Skeletal muscle satellite cell (primary cell): ENCODE measurements at regions not wholly inside any gene's neighbourhood (a gene's known extent, or its start where the extent isn't known, plus 50 kb on each side); places are given as distances from the start of the nearest gene placed in this dataset.

ENCODE experiments used
- H3K27me3 ChIP-seq: 2 replicates; pipeline ENCODE4 v1.7.0; 2013; ENCODE audit warnings: low read length; ENCODE audit not compliant: control insufficient read depth, insufficient read depth
- H3K36me3 ChIP-seq: 2 replicates; pipeline ENCODE4 v1.7.0; 2013; ENCODE audit warnings: mild to moderate bottlenecking, control low read depth, low read length; ENCODE audit not compliant: insufficient read depth
- H3K4me1 ChIP-seq: 2 replicates; pipeline ENCODE4 v1.7.0; 2013; ENCODE audit warnings: low read length; ENCODE audit not compliant: control insufficient read depth, insufficient read depth
- H3K4me2 ChIP-seq: 2 replicates; pipeline ENCODE4 v1.7.0; 2013; ENCODE audit warnings: mild to moderate bottlenecking, low read length
- H3K4me3 ChIP-seq: 2 replicates; pipeline ENCODE4 v1.7.0; 2013; ENCODE audit warnings: low read length
- H3K9ac ChIP-seq: 2 replicates; pipeline ENCODE4 v1.7.0; 2013; ENCODE audit warnings: mild to moderate bottlenecking, low read depth, low read length, moderate library complexity
- H3K9me3 ChIP-seq: replicated peaks from 2 replicates; pipeline ENCODE4 v1.7.0; 2013; ENCODE audit warnings: mild to moderate bottlenecking, control low read depth, low read length

DNA sequence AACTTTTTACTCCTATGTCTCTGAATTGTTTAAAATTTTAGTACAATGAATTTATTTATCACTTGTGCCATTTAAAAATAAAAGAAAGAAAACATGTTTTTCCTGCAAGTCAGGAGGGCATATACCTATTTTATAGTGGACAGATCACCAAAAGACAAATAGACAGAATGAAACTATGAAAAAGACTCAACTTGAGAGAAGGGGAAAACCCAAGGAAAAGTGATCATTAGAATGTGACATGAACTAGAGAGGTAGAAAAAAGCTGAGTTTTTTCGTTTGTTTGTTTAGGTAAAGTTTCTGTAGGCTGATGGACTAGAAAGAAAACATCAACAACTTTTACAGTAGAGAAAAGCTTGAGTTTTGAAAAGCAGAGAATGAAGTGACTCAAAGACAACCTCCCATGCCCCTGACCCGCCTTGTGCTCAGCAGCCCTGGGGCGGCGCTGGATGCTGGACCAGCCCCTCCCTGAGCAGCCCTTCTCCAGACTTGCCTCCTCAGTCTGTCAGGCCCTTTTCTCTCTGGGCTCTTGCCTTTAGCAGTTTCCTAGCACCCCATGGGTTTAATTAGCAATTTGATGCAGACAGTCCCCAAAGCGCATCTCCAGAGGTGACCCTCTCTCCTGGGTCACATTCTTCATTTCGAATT lies 95.1 kb upstream of the ARID2 start:
- H3K4me3 ChIP-seq, result no peak overlapping the region
- no peak overlapping the region for H3K9ac ChIP-seq
- peaks cover 5% of the 10 kb centered on the region for H3K27me3 ChIP-seq
- no peaks in the 10 kb centered on the region for H3K36me3 ChIP-seq
- no peaks in the 10 kb centered on the region for H3K9me3 ChIP-seq
- no peak overlapping the region for H3K4me2 ChIP-seq
- peaks cover 13% of the 10 kb centered on the region for H3K4me1 ChIP-seq

DNA sequence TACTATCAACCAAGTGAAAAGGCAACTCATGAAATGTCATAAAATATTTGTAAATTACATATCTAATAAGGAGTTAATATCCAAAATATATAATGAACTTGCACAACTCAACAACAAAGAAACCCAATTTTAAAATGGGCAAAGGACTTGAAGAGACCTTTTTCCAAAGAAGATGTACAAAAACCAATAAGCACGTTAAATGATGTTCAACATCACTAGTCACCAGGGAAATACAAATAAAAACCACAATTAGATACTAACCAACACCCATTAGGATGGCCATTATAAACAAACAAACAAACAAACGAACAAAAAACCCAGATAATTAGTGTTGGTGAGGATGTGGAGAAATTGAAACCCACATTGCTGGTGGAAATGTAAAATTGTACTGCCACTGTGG lies 92.3 kb upstream of the ARID2 start:
- H3K4me2 ChIP-seq, result peak overlapping the region; percentile 15
- H3K9ac ChIP-seq, result no peak overlapping the region
- no peaks in the 10 kb centered on the region for H3K9me3 ChIP-seq
- peaks cover 13% of the 10 kb centered on the region for H3K4me1 ChIP-seq
- H3K36me3 ChIP-seq, result no peaks in the 10 kb centered on the region
- H3K27me3 ChIP-seq, result no peaks in the 10 kb centered on the region
- no peak overlapping the region for H3K4me3 ChIP-seq

DNA sequence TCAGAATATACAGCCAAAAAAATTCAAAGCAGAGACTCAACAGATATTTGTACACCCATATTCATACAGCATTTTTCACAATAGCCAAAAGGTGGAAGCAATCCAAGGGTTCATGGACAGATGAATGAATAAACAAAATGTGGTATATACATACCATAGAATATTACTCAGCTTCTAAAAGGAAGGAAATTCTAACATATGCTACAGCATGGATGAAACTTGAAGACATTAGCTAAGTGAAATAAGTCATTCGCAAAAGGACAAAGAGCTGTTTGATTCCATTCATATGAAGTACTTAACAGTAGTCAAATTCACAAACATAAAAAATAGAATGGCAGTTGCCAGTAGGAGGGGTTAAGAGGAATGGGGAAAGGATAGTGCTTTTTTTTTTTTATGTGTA lies 91.8 kb upstream of the ARID2 start:
- H3K4me1 ChIP-seq, result peaks cover 13% of the 10 kb centered on the region

DNA sequence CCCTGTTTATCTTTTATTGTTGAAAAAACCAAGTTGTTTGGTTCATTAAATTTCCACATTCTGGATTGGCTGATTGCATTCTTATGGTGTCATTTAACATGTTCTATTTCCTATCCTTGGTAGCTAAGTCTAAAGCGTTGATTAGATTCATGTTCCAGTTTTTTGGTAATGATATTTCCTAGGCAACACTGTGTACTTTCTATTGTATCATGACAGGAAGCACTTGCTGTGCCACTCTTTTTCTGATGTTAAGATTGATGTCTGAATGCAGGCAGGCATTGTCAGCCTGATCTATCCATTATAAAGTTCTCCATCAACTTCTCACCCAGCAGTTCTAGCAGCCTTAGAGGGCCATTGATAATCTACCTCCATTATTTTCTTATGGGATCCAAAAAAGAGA lies 91.1 kb upstream of the ARID2 start:
- Histone ChIP-seq H3K36me3 (no peaks in the 10 kb centered on the region), H3K27me3 (no peaks in the 10 kb centered on the region), H3K4me3 (no peak overlapping the region), H3K9ac (no peak overlapping the region), H3K4me2 (no peak overlapping the region), H3K9me3 (no peaks in the 10 kb centered on the region), H3K4me1 (peaks cover 13% of the 10 kb centered on the region)

More for the DNA sequence above, 91.8 kb upstream of the ARID2 start:
- H3K4me2 ChIP-seq, result peak overlapping the region; percentile 15
- no peaks in the 10 kb centered on the region for H3K27me3 ChIP-seq
- no peak overlapping the region for H3K9ac ChIP-seq
- H3K36me3 ChIP-seq, result no peaks in the 10 kb centered on the region
- H3K9me3 ChIP-seq, result no peaks in the 10 kb centered on the region
- no peak overlapping the region for H3K4me3 ChIP-seq

DNA sequence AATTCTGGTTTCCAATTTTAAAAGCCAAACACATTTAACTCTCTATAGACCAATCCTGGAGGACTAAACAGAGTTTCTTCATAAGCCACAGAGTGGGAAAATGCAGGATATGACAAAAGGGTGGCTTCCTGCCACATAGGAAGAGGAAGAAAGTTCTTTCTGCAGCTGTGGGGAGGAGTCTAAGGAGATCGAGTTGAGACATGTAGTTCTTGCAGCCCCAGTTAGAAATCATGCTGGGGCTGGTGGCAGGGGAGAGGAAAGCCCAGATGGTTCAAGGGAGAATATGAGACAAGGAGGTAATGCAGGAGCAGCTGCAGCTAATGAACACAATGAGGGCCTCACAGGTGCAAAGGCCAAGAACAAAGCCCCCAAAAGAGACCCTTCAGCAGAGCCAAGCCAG lies 85.0 kb upstream of the ARID2 start:
- H3K9me3 ChIP-seq, result no peaks in the 10 kb centered on the region

DNA sequence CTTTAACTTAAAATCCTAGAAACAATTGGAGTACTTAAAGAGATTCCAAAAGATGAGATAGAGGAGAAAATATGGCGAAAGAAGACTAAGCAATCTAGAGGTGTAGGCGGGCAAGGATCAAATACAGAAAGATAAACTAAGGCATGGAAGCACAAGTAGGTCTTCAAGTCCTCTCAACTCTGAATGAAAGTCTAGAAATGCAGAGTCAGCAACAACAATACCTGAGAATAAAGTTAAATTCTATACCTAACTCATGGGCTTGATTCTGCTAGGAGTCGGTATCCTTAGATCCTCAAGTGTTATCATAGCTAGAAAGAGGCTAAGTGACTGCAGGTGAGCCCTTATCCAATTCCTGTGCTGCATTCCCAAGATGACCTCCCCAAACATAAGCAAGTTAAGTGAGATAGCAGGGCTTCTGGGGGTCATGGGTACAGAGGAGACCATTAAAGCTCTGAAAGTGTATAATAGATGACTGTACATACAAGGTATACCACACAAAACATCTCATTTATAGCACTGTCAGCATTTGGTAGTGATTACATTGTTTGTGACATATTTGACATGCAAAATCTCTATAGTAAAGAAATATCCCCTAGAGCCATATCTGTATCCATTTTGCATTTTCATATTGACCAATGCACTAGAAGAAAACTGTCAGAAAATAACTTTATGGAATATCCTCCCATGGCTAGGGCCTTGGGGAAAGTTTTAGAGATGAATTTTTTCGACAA lies 82.5 kb upstream of the ARID2 start:
- Histone ChIP-seq H3K9ac (no peak overlapping the region), H3K4me2 (no peak overlapping the region), H3K27me3 (peaks cover 5% of the 10 kb centered on the region), H3K36me3 (no peaks in the 10 kb centered on the region), H3K9me3 (no peaks in the 10 kb centered on the region), H3K4me1 (no peaks in the 10 kb centered on the region), H3K4me3 (no peak overlapping the region)

More for the DNA sequence above, 85.0 kb upstream of the ARID2 start:
- Histone ChIP-seq H3K27me3 (no peaks in the 10 kb centered on the region), H3K4me3 (no peak overlapping the region), H3K4me1 (no peaks in the 10 kb centered on the region), H3K4me2 (no peak overlapping the region), H3K36me3 (no peaks in the 10 kb centered on the region), H3K9ac (no peak overlapping the region)

DNA sequence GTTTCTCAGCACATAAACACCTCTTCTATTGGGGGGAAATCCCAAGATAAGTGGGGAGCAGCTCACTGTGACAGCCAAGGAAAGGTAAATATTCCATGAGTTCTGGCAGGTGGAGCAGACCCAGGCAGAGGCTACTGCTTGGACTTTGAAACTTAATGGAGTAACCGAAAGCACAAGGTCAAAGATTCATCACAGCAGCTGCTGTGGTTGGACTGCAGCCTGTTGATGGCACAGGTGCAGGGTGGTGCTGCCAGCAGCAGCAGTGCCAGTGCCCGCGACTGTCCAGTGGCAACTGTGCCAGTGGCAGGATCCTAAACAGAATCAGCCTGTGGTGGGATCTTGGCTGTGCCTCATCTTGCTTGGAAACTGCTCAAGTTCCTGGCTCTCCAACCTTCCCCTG lies 81.4 kb upstream of the ARID2 start:
- Histone ChIP-seq H3K4me1 (no peaks in the 10 kb centered on the region), H3K4me3 (no peak overlapping the region), H3K9ac (no peak overlapping the region), H3K36me3 (no peaks in the 10 kb centered on the region), H3K4me2 (no peak overlapping the region), H3K9me3 (no peaks in the 10 kb centered on the region), H3K27me3 (peaks cover 5% of the 10 kb centered on the region)

DNA sequence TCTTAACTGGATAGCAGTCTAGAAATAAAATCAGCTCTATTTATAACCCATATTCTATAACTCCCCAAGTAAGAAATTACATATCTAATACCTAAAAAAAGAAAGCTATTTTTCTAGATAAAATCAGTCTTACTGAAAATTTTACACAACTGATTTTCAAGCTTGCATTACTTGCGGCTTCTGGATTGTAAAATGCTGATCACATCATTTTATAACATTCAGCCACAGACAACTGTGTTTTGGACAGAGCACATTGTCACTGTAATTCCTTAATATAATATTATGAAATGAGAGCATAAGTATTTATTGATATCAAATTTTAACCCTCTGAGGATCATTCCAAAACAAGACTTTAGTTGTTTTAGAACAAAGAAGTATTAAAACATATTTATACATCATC lies 78.5 kb upstream of the ARID2 start:
- Histone ChIP-seq H3K4me1 (no peaks in the 10 kb centered on the region), H3K4me3 (no peak overlapping the region), H3K4me2 (no peak overlapping the region), H3K27me3 (peaks cover 5% of the 10 kb centered on the region), H3K9me3 (no peaks in the 10 kb centered on the region), H3K36me3 (no peaks in the 10 kb centered on the region), H3K9ac (no peak overlapping the region)

DNA sequence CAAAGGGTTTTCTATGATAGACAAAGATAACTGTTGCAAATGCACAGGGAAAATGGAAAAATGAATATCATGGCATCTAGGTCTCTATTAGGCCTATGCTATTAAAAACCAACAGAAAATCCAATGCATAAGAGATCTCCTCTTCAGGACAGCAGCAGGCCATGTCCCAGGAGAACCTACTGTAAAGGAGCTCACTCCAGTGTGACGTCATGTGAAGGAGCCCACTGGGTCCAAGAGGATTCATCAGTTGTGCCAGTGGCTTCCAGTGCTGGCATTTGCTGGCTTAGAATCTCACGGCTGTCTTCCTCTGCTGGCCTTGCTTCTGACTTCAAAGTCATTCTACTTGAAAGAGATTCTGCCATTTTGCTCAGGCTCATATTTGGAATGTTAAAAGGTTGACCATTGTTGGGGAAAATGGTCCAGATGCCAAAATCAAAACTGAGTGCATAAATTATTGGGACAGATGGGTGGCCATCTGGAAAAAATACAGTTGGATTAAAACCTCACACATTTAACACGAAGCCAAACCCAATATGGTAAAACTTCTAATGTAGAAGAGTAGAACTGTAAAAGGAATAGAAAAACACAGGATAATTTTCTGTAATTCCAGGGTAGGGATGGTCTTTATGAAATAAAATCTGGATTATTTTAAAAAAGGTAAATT lies 75.4 kb upstream of the ARID2 start:
- Histone ChIP-seq H3K9me3 (no peaks in the 10 kb centered on the region), H3K4me3 (no peak overlapping the region), H3K36me3 (no peaks in the 10 kb centered on the region), H3K27me3 (peaks cover 5% of the 10 kb centered on the region), H3K9ac (no peak overlapping the region), H3K4me2 (no peak overlapping the region), H3K4me1 (no peaks in the 10 kb centered on the region)

DNA sequence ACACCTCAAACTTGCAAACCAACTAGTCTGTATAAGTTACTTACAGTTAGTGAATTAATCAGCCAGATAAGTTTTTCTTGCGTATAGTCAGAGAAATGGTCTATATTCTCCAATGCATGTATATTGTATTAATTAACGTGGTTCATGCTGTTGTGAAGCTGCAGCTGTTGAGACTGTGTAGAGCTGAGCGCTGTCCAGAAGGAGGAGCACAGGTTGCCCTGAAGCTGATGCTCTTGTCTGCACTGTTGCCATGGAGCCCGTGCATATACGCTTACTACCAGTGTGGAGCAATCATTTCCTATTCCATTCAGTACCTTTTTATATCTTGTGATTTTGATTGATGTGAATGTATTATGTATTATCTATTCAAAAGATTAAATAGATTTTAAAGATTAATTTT lies 74.3 kb upstream of the ARID2 start:
- Histone ChIP-seq H3K4me1 (no peaks in the 10 kb centered on the region), H3K4me3 (no peak overlapping the region), H3K27me3 (peaks cover under 1% of the 10 kb centered on the region), H3K9me3 (no peaks in the 10 kb centered on the region), H3K9ac (no peak overlapping the region), H3K4me2 (no peak overlapping the region), H3K36me3 (no peaks in the 10 kb centered on the region)

DNA sequence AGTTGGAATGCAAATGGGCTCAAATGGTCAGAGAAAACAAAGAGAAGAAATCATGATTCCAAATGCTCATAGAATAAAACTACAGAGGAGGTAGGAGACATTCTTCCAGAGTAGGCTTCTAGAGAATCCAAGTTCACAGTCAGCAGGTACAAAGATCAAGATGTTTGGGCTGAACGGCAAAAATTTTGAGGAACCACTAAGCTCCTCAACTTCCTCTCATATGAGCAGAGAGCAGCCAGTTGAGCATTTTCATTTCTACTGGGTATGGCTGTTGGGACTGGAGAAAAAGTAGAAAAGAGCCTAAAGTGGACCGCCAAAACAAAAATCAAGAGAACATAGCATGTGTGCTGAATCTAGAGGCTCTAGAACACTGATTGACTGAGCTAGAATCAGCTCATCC lies 73.8 kb upstream of the ARID2 start:
- H3K27me3 ChIP-seq, result no peaks in the 10 kb centered on the region
- no peaks in the 10 kb centered on the region for H3K36me3 ChIP-seq
- no peak overlapping the region for H3K4me3 ChIP-seq
- no peak overlapping the region for H3K9ac ChIP-seq
- no peaks in the 10 kb centered on the region for H3K4me1 ChIP-seq
- H3K4me2 ChIP-seq, result no peak overlapping the region
- no peaks in the 10 kb centered on the region for H3K9me3 ChIP-seq
